ENCODE measurements at regions not wholly inside any gene's neighbourhood (a gene's known extent, or its start where the extent isn't known, plus 50 kb on each side); places are given as distances from the start of the nearest gene placed in this dataset.

DNA sequence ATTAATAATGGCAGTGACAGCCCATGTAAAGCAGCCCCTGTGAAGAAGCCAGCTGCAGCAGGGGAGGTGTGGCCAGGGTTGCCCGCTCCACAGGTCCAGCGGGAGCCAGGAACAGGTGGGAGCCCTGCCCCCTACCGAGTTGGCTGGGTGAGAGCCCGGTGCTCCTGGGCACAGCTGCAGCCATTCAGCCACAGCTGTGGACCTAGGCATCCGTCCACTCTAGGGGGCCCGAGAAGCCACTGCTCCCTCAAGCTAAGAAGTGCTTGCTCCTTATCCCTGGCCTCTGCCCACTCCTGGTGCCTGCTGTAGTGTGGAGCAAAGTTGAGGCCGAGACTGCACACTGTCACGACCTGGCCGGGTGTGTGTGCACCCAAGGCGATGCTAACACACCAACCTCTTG is 1469.0 kb downstream of the PCDH7 start:
- H3K4me1 ChIP-seq (ENCODE audit: low read depth) = no peaks in the 10 kb centered on the region
- no peak overlapping the region for H3K4me3 ChIP-seq
- TF ChIP-seq CTCF (IDR thresholded peaks at IDR 0.05; ENCODE audit: low read depth, low read length) = no peak

DNA sequence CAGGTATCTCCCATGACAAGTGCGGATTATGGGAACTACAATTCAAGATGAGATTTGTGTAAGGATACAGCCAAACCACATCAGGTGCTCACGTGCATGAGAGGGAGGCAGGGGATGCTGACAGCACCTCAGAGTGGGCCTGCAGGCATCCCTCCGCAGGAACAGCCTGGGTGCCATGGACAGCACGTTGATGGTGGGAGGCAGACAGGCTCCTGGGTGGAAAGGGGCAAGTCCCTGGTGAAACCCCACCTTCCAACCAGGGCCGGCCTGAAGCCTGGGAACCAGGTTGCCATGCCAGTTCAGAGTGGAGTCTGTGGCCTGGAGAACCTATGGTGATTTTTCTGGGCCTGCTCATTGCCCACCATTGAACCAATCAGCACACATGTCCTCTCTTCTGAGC is 1469.6 kb downstream of the PCDH7 start:
- H3K27me3 ChIP-seq = no peaks in the 10 kb centered on the region
- no peaks in the 10 kb centered on the region for H3K36me3 ChIP-seq
- no peak for TF ChIP-seq CTCF (IDR thresholded peaks at IDR 0.05; ENCODE audit: low read depth, low read length)
- no peak overlapping the region for H3K27ac ChIP-seq
- no peak overlapping the region for H3K4me3 ChIP-seq
- DNase-seq (ENCODE audit: low read depth in 1 of 2, low spot score in 1 of 2) = no peak
- H3K9me3 ChIP-seq (ENCODE audit: low read depth) = no peaks in the 10 kb centered on the region
- no peaks in the 10 kb centered on the region for H3K4me1 ChIP-seq (ENCODE audit: low read depth)

More for the DNA sequence above, 1469.0 kb downstream of the PCDH7 start:
- H3K9me3 ChIP-seq (ENCODE audit: low read depth) = no peaks in the 10 kb centered on the region
- no peaks in the 10 kb centered on the region for H3K27me3 ChIP-seq
- H3K36me3 ChIP-seq = no peaks in the 10 kb centered on the region
- no peak for DNase-seq (ENCODE audit: low read depth in 1 of 2, low spot score in 1 of 2)
- no peak overlapping the region for H3K27ac ChIP-seq

DNA sequence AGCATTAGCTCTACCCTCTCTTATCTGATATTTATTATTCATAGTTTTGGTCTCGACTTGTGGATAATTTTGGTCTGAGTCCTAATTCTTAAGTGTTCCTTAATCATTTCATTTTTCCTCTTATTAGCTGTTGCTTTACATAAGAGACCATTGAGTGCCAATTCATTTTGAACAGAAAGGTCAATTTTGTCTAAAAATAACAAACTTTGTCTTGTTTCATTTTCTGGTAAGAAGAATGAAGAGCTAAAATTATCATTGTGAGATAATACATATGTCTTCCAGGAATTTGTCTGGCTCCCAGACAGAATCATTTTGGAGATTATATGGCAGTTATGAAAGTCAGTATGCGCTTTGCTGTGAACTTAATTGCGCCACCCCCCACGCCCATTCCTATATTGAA is 1471.8 kb downstream of the PCDH7 start:
- Histone ChIP-seq H3K4me3 (no peak overlapping the region), H3K9me3 (ENCODE audit: low read depth) (no peaks in the 10 kb centered on the region), H3K4me1 (ENCODE audit: low read depth) (no peaks in the 10 kb centered on the region), H3K27ac (no peak overlapping the region), H3K27me3 (no peaks in the 10 kb centered on the region), H3K36me3 (no peaks in the 10 kb centered on the region)
- DNase-seq (ENCODE audit: low read depth in 1 of 2, low spot score in 1 of 2) = peak in 1 of 2 donors; percentile 15
- TF ChIP-seq CTCF (IDR thresholded peaks at IDR 0.05; ENCODE audit: low read depth, low read length) = no peak

- H3K9me3 ChIP-seq (ENCODE audit: low read depth) = no peaks in the 10 kb centered on the region
Measured at GRCh38 chr4:32192363-32192762, 1472.2 kb downstream of the PCDH7 start.

GRCh38 chr4:32192991-32193390 is 1472.8 kb downstream of the PCDH7 start:
- TF ChIP-seq CTCF (IDR thresholded peaks at IDR 0.05; ENCODE audit: low read depth, low read length) = no peak
- no peaks in the 10 kb centered on the region for H3K4me1 ChIP-seq (ENCODE audit: low read depth)
- H3K9me3 ChIP-seq (ENCODE audit: low read depth) = no peaks in the 10 kb centered on the region
- H3K27me3 ChIP-seq = no peaks in the 10 kb centered on the region
- no peak overlapping the region for H3K27ac ChIP-seq
- no peaks in the 10 kb centered on the region for H3K36me3 ChIP-seq
- no peak overlapping the region for H3K4me3 ChIP-seq
- DNase-seq (ENCODE audit: low read depth in 1 of 2, low spot score in 1 of 2) = no peak

More at GRCh38 chr4:32192363-32192762, 1472.2 kb downstream of the PCDH7 start:
- H3K27ac ChIP-seq = no peak overlapping the region
- H3K4me3 ChIP-seq = no peak overlapping the region
- no peaks in the 10 kb centered on the region for H3K4me1 ChIP-seq (ENCODE audit: low read depth)
- no peak for TF ChIP-seq CTCF (IDR thresholded peaks at IDR 0.05; ENCODE audit: low read depth, low read length)
- DNase-seq (ENCODE audit: low read depth in 1 of 2, low spot score in 1 of 2) = no peak
- H3K36me3 ChIP-seq = no peaks in the 10 kb centered on the region
- H3K27me3 ChIP-seq = no peaks in the 10 kb centered on the region
